ENCODE measurements at regions not wholly inside any gene's neighbourhood (a gene's known extent, or its start where the extent isn't known, plus 50 kb on each side); places are given as distances from the start of the nearest gene placed in this dataset.

- DNase-seq = no peak
Observed at GRCh38 chr15:93614386-93615104, 525.5 kb upstream of the RGMA start.

DNA sequence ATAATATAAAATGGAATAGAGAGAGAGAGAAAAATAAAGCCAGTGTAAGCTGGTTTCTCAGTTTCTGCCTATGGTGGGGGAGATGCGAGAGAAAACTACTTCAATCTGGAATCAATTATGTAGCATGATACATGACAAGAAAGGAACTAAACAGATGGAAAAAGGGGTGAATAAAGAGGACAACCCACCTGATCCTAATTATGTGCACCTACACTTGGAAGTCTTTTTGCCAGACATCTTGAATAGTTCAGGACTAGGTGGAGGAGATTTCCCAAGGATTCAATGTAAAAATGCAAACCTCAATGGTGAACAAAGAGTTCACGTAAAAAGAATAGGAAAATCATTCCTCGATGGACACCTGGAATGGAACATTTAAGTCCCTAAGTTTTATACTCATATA is 524.4 kb upstream of the RGMA start:
- no peak for DNase-seq

GRCh38 chr15:93612953-93613352 is 523.9 kb upstream of the RGMA start:
- no peak for DNase-seq

- no peak for DNase-seq
Observed at GRCh38 chr15:93610944-93611343, 521.9 kb upstream of the RGMA start.

- no peak for DNase-seq
Observed at GRCh38 chr15:93608643-93609148, 519.7 kb upstream of the RGMA start.

DNA sequence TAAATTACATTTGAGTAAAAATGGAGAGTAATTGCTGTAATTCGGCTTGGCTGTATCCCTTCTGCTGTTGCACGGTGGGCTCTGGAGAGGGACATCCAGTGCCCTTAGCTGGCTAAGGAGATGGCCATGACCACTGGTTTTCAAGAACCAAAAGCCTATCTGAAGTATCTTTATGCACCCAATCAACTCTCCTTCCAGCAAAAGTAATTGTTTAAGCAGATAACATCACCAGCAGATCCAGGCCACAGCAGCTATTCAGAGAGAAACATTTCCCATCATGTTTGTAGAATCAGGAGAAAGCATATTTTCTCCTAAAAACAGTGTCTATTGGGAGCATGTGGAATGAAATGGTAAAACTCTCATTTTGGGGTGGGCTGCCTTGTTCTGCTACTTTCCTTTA is 514.5 kb upstream of the RGMA start:
- DNase-seq = no peak

GRCh38 chr15:93587059-93587521 is 498.1 kb upstream of the RGMA start:
- DNase-seq = no peak

GRCh38 chr15:93585012-93585411 is 496.0 kb upstream of the RGMA start:
- DNase-seq = no peak

DNA sequence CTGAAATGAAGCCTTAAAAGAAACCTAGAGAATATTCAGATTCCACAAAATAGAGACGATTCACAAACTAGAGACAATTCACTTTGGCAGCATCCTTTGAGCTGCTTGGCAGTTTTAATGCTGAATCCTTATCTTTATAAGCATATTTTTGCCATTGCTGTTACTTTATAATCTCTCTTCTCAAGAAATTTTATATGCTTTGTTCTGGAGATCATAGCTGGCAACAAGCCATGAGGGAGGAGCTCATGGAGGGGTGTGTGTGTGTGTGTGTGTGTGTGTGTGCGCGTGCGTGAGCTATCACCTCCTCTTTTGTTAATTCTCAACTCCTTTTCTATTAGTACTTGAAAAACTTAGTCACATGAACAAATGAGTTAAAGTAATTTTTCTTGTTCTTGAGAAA is 495.0 kb upstream of the RGMA start:
- DNase-seq = no peak

GRCh38 chr15:93583552-93583951 is 494.5 kb upstream of the RGMA start:
- DNase-seq = no peak

DNA sequence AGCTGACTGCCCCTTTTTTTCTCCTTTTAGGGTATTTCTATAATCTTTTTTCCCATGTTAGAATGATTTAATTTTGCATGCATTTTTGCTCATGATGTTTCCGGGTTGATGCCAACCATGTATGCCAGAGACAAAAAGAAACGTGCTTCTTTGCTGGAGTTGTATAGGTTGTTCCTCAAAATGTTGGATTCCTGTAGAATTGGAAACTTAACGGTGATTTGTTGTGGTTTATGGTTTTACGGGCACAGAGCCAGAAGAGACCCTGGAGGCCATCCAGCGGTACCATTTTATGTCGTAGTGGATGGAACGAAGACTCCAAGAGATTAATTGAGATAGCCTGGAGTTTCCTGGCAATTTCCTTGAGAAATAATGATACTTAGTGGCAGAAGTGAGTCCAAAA is 481.5 kb upstream of the RGMA start:
- DNase-seq = no peak

DNA sequence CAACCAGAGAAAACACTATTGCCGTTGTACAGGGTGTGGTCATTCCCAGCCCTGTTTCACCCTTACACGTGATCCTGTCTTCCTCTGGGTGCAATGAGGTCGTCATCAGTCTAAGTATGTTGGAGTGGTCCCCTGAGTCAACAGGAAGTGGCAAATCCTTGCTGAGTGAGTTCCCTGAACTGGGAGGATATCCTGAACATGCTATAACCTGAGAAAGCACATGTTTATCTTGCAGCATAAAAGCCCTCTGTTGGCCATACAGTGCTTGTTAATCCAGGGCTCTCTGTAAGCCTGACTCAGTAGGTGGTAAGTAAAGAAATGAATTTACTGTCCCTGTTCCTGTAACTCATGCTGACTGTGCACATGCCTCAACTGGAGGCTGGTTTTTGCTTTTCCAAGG is 477.8 kb upstream of the RGMA start:
- DNase-seq = no peak

GRCh38 chr15:93565201-93565600 is 476.2 kb upstream of the RGMA start:
- DNase-seq = no peak

DNA sequence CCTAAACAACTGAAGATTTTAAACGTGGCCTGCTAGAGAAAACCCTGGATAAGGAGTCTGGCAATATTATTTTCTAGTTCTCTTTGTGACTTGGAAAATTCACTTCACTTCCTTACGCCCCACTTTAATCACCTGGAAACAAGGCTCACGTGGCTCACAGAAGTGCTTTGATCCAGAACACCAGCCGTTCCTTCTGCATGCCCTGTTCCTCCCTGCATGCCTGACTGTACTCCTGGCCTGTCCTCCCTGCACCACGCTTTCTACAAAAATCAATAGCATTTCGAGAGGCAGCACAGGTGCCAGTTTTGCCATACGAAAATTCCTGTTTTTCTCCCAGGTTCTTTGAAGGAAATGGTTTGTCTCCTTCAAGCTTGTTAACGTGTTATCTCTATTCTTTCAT is 474.2 kb upstream of the RGMA start:
- no peak for DNase-seq

- no peak for DNase-seq
Observed at GRCh38 chr15:93562395-93563123, 473.5 kb upstream of the RGMA start.

DNA sequence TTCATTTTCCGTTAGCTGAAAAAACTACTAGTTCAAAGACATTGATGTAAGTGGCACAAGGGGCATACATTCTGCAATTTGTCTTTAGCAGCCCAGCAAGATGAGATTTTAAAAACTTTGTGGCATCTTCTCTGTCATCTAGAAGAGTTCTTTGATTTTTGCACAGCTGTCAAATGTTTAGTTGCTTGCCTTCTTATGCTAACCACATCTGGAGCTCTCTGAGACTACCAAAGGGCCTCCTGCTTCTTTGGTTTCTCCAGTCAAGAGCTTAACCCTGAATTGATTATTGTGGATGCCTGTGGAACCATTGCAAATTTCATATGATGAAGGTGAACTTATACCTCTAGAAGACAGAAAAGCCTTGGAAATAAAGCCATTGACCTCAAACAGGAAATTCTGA is 468.7 kb upstream of the RGMA start:
- no peak for DNase-seq

- no peak for DNase-seq
Observed at GRCh38 chr15:93553167-93553935, 464.3 kb upstream of the RGMA start.

DNA sequence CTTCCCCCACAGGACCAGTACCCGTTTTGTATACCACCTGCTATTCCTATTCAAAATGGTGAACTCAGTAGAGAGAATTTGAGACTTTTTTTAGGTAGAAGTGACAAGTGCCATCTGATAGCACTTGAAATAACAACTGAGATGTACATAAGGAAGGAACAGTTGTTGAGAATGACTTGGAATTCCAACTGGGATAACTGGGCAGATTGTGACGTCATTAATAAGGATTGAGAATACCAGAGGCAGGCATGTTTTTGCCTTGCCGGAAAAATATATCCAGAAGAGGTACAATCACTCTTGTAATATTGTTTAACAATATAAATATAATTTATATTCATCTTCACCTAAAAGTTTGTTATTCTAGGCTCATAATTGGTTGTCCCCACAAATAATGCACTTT is 454.1 kb upstream of the RGMA start:
- no peak for DNase-seq

DNA sequence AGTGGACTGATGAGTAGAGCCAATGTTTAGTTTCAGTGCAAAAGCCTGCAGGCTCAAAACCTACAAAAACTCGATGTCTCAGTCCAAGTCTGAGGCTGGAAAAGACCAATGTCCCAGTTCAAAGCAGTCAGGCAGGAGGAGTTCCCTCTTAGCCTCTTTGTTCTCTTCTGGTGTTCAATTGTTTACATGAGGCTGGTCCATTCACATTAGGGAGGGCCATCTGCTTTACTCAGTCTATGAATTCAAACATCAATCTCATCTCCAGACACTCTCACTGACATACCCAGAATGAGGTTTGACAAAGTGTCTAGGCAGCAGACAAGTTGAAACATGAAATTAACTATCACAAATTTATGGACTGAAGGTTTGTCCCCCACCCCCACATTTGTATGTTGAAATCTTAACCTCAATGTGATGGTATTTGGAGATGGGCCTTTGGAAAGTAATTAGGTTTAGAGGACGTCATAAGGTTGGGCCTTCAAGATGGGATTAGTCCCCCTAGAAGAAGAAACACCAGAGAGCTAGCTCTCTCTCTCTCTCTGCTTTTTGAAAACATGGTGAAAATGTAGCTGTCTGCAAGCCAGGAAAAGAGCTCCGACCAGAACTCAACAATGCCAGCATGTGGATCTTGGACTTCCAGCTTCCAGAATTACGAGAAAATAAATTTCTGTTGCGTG is 438.5 kb upstream of the RGMA start:
- DNase-seq = no peak

DNA sequence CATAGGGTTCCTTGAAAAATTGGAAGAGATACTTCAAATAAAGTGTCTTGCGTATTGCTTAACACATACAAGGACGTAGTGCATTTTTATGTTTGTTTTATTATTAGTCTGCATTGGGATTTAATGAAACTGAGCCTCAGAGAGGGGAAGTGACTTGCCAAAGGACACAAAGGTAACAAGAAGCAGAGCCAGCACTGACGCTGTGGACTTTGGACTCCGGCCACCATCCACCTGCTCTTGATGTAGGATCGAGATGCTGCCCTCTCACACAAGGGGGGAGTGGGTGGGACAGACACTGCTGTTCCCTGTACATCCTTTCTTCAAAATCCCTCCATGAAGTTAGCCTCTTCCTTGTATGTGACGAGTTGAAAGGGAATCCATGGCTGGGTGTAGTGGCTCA is 435.4 kb upstream of the RGMA start:
- DNase-seq = no peak

DNA sequence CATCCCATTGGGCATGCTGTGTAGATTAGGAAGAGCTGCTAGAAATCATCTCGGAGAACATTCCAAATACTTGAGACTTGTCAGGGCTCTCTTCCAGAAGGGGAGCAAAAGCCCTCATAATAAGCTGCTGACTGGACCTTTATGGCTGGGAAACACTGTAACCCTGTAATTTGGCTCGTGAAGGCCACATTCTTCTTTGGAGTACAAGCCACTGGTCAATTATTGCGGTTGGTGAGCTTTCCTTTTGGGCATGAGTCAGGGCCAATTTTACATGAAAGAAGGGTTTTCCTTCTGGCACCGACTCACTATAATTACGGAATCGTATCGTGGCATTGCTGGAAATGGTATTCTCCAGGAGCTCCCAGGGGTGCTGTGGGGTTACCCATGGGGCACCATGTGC is 434.5 kb upstream of the RGMA start:
- no peak for DNase-seq

DNA sequence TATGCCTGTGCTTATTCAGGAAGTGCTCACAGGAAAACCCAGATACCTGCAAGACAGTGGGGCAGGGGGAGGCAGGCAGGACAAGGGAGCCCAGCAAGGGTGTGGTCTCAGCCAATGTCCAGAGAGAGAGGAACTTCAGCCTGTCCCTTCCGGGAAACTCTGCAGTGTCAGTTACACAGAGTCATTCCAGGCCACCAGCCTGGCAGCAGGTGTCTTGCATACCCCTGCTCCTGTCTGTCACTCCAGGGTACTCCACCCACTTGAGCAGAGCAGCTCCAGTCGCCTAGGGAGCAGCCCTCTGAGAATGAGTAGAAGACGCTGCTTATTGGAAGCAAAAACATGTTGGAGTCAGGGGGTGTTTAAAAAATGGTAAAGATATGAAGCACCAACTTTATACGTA is 431.2 kb upstream of the RGMA start:
- no peak for DNase-seq

DNA sequence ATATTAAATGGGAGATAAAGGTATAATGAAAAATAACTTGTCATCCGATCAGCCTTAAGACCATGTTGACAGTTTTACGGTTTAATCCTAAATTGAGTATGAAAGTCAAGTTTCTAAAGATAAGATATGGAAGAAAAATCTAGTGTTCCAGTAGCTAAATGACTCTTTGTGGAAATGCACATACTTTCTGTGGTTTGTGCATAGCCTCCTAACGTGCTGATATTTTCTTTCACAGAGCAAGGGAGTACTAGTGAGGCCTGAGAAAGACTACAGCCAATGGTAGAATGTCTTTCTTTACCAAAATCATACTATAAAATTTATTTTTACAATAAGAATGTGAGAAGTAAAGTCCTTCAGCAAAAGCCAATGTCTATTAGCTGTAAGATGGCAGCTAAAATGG is 430.6 kb upstream of the RGMA start:
- no peak for DNase-seq

Measured in GOT3 (cell line).